ENCODE measurements at regions not wholly inside any gene's neighbourhood (a gene's known extent, or its start where the extent isn't known, plus 50 kb on each side); places are given as distances from the start of the nearest gene placed in this dataset.

DNA sequence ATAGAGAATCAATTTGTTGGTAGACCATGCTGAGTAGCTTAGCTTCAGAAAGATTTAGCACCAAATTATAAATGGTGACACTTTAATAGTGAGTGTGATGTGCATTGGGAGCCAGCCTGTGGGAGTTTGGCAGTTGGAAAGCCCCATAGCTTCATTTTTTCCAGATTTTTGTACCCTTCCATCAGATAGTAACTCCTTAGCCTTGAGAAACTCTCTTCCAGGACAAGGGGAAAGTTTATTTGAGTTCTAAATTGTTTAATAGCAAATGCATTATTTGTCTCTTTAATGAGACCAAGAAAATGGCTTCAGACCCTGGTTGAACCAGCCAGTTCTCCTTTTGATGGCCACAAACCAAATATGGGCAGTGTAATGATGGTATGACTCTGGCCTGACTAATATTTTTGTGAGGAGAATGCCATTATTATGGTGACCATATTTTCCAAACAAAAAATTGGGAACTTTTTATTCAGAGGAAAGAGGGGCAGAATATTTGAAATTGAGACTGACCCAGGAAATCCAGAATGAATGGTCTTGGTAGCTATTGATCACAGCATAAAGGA, 49.8 kb downstream of the PLCE1 start:
- DNase-seq (ENCODE audit: low read depth in 1 of 2, low spot score in 1 of 2), result no peak

GRCh38 chr10:94046098-94046497, 52.4 kb downstream of the PLCE1 start:
- DNase-seq (ENCODE audit: low read depth in 1 of 2, low spot score in 1 of 2), result no peak

DNA sequence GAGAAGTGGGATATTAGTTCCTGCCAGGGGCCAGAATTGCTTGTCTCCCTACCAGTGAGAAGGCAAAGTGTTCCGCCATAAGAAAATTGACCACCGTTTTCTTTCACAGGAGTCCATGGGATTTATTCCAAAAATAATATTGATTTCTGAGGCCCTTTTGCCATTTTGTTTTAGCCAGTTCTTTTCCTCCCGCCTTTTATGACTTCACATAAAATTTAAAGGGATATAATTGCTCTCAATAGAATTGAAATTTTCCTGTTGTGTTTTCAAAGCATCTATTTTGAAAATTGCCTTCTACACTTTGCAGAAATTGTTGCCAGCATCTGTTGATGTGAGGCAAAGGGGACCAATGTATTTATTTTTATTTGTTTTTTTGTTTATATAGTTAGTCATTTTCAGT, 53.6 kb downstream of the PLCE1 start:
- DNase-seq (ENCODE audit: low read depth in 1 of 2, low spot score in 1 of 2), result no peak

DNA sequence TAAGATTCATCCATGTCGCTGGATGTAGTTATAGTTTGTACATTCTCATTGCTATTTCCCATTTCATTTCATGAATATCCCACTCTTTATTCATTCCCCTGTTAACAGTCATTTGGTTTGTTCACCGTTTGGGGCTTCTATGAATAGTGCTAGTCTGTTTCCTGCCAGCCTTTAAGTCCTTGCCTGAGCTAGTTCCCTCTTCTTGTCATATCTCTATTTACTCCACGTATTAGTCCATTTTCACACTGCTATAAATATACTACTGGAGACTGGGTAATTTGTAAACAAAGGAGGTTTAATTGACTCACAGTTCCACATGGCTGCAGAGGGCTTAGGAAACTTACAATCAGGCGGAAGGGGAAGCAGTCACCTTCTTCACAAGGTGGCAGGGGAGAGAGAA, 56.2 kb downstream of the PLCE1 start:
- DNase-seq (ENCODE audit: low read depth in 1 of 2, low spot score in 1 of 2), result no peak

GRCh38 chr10:94052281-94052680, 58.5 kb downstream of the PLCE1 start:
- DNase-seq (ENCODE audit: low read depth in 1 of 2, low spot score in 1 of 2), result no peak

GRCh38 chr10:94052866-94053791, 59.4 kb downstream of the PLCE1 start:
- no peak for DNase-seq (ENCODE audit: low read depth in 1 of 2, low spot score in 1 of 2)

- no peak for DNase-seq (ENCODE audit: low read depth in 1 of 2, low spot score in 1 of 2)
Measured at GRCh38 chr10:94059178-94059883, 65.6 kb downstream of the PLCE1 start.

- DNase-seq (ENCODE audit: low read depth in 1 of 2, low spot score in 1 of 2), result no peak
Measured at GRCh38 chr10:94061026-94061425, 67.3 kb downstream of the PLCE1 start.

DNA sequence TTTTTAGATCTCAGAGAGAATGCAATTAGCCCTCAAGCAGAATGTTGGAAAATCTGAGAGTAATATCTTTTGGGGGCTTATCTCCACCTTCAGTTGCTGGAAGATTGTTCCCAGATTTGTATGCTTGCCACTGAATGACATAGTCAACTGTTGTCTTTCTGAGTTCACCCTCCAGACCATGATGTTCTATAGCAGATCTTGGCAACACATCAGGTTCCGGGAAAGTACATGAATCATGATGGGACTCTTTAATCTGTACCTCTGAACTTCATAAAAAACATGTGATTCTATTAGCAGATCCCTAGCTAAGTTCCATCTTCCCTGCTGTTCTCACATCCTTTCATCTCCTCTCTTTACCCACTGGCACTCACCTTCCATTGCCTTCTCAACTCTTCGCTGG, 68.9 kb downstream of the PLCE1 start:
- DNase-seq (ENCODE audit: low read depth in 1 of 2, low spot score in 1 of 2), result no peak

GRCh38 chr10:94065362-94065761, 71.6 kb downstream of the PLCE1 start:
- no peak for DNase-seq (ENCODE audit: low read depth in 1 of 2, low spot score in 1 of 2)

DNA sequence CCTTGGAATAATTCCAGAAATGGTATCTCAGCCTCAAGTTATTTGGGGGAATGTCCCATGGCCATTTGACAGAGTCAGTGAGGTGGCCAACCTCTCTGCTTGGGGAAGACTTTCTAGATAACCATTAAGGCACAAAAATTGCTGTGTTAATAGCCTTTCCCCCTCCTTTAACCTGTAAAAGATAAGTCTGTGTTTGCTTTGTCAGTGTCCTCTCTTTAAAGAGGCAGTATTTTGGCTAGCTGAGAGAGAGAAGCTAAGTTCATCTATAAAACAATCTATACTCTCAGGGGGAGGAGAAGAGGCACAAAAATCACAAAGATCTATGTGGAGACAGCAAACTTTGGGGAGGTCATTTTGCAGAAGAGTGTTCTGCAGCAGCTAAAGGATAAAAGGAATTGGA, 72.1 kb downstream of the PLCE1 start:
- DNase-seq (ENCODE audit: low read depth in 1 of 2, low spot score in 1 of 2), result no peak

- no peak for DNase-seq (ENCODE audit: low read depth in 1 of 2, low spot score in 1 of 2)
Measured at GRCh38 chr10:94066411-94066810, 72.7 kb downstream of the PLCE1 start.

DNA sequence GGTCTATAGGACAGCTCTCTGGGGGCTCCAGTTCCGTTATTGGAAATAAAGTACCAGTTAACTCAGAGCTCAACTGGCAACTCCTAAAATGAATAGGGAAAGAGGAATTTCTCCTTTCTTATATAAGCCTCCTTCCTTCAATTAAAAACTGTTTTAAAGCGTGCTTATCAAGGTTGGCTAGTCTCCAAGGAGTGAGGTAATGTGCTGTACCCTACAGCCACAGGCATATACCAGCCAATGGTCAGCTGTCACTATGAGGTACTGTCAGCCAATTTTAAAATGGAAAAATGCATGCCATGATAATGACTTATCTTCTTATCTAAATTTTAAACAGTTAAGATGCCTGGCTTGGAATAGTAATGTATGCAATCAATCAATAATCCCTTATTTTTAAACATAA, 76.2 kb downstream of the PLCE1 start:
- DNase-seq (ENCODE audit: low read depth in 1 of 2, low spot score in 1 of 2), result no peak

DNA sequence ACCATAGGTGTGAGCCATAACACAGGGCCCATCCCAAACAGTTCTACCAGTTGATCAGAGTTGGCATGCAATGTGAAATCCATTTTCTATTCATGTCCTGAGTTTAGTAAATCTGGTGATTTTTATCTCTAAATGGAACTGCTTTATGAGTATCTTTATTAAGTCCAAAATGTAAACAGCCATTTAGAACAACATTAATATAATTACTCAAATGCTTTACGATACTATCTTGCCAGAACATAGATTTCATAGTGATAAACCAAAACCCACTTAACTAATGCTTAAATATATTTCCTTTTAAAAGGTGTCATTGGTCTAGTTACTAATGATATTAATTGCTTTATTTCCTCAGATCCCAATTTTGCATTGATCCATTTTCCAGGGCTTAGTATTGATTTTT, 80.7 kb downstream of the PLCE1 start:
- DNase-seq (ENCODE audit: low read depth in 1 of 2, low spot score in 1 of 2), result no peak

- DNase-seq (ENCODE audit: low read depth in 1 of 2, low spot score in 1 of 2), result no peak
Measured at GRCh38 chr10:94075506-94075905, 81.8 kb downstream of the PLCE1 start.

- DNase-seq (ENCODE audit: low read depth in 1 of 2, low spot score in 1 of 2), result no peak
Measured at GRCh38 chr10:94076325-94076841, 82.7 kb downstream of the PLCE1 start.

GRCh38 chr10:94077042-94077441, 83.3 kb downstream of the PLCE1 start:
- no peak for DNase-seq (ENCODE audit: low read depth in 1 of 2, low spot score in 1 of 2)

GRCh38 chr10:94080108-94080507, 86.4 kb downstream of the PLCE1 start:
- DNase-seq (ENCODE audit: low read depth in 1 of 2, low spot score in 1 of 2), result no peak

DNA sequence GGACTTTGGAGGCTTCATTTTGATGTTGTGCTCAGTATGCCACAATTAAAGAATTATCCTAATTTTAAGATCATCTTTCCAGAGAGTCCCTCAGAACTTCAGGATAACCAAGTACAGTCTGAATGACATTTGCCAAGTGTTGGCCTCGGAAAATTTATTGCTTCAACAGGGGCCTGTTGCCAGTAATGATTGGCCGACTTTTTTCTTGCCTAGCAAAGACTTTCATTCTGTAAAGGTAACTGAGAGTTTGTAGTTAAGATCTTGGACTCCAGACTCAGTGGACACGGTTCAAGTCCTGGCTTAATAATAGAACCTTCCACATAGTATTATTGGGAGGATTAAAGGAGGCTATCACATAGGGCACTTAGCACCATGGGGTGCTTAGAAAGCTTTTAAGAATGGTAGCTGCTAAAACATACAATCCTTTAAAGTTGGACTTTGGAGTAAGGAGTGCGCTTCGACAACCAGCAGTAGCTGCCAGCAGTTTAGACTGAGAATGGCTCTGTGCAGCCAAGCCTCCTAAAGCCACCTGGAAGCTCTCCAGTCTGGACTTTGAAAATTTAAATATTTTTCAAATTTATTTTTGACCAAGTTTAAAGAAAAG, 90.0 kb downstream of the PLCE1 start:
- no peak for DNase-seq (ENCODE audit: low read depth in 1 of 2, low spot score in 1 of 2)

DNA sequence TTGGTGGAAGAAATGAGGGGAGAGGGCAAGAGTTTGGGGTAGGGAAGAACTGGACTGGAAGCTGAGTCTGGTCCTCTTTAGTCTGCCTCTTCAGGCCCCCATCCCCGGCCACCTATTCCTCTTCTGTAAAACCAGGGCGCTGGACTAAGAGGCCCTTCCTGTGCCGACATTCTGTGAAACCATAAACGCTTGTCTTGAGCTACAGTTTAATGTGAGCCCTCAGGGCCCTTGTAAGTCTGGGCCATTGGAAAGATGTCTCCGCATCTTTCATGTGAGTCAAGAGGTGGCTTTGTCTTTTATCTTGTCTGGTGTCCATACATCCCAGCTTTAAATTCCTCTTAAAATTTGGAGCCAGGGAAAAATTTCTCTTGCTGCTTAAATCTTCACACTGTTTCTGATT, 90.6 kb downstream of the PLCE1 start:
- DNase-seq (ENCODE audit: low read depth in 1 of 2, low spot score in 1 of 2), result no peak

DNA sequence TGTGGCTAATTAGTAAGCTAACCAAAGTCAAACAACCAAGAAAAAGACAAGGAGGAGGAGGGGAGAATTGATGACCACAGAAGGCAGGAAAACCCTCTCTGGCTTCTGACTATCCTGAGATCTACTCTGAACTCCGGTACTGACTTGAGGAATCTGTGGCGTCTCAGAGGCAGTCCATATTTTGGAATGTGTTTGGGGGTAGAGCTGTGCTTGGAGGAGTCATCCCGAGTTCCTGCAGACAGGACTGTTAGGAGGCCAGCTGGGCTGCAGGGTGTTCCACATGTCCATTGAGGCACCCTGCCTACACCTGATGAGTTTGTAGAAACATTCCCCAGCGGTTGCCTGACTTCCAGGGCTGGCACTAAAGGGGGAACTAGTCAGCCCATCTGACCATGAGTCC, 91.6 kb downstream of the PLCE1 start:
- DNase-seq (ENCODE audit: low read depth in 1 of 2, low spot score in 1 of 2), result no peak

Measured in activated CD4-positive, alpha-beta T cell treated with anti-CD3 and anti-CD28 coated beads, Interleukin-2, amount 50 U/mL, for 24 hours (primary cell).